Type B pancreatic cell (in vitro differentiated cells): ENCODE measurements at regions not wholly inside any gene's neighbourhood (a gene's known extent, or its start where the extent isn't known, plus 50 kb on each side); places are given as distances from the start of the nearest gene placed in this dataset.

Experiments used
- DNase-seq: peaks from one replicate; pipeline ENCODE4 v3.0.0; 2021; ENCODE audit warnings: mixed read lengths; ENCODE audit not compliant: unreplicated experiment; ENCODE audit errors: extremely low spot score
- H3K27ac Mint-ChIP-seq: 2 replicates; pipeline ENCODE4 v1.8.0; 2021; ENCODE audit warnings: mild to moderate bottlenecking, mixed read lengths
- H3K27me3 Mint-ChIP-seq: 2 replicates; pipeline ENCODE4 v1.8.0; 2021; ENCODE audit warnings: mixed read lengths
- H3K36me3 Mint-ChIP-seq: 2 replicates; pipeline ENCODE4 v1.8.0; 2021; ENCODE audit warnings: mixed read lengths
- H3K4me1 Mint-ChIP-seq: one replicate; pipeline ENCODE4 v1.8.0; 2021; ENCODE audit warnings: mixed read lengths; ENCODE audit not compliant: unreplicated experiment
- H3K4me3 Mint-ChIP-seq: 2 replicates; pipeline ENCODE4 v1.8.0; 2021; ENCODE audit warnings: mild to moderate bottlenecking, mixed read lengths
- H3K9me3 Mint-ChIP-seq: 2 replicates; pipeline ENCODE4 v1.8.0; 2021; ENCODE audit warnings: mixed read lengths
- TF ChIP-seq, protein P1 (sequence below): fragments of 200-600 bp; sonication (generic); conservative IDR thresholded peaks from 2 replicates; pipeline ENCODE4 v1.5.0; 2021; ENCODE audit warnings: antibody characterized with exemption, mild to moderate bottlenecking

DNA sequence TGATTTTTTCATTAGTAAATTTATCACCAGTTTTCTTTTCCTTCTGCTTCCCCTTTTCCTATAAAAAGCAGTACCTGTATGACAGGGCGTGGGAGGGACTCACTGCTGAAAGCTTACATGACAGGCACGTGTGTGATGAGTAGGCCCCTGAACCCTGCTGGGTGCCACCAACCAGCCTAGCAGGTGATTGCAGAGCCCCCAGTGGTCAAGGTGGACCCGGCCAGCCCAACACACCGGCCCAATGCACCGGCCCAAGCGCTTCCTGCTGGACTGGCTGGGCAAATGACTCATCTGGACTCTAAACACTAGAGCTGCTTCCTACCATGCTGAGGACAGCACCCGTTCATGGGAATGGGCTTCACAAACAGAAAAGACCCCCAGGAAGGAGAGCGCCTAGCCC, 89.8 kb upstream of the TMEM72 start:
- Mint-ChIP-seq H3K4me3 (no peak overlapping the region), H3K36me3 (no peaks in the 10 kb centered on the region), H3K27ac (no peak overlapping the region), H3K9me3 (no peaks in the 10 kb centered on the region), H3K27me3 (no peaks in the 10 kb centered on the region), H3K4me1 (no peaks in the 10 kb centered on the region)
- TF ChIP-seq, protein P1, sequence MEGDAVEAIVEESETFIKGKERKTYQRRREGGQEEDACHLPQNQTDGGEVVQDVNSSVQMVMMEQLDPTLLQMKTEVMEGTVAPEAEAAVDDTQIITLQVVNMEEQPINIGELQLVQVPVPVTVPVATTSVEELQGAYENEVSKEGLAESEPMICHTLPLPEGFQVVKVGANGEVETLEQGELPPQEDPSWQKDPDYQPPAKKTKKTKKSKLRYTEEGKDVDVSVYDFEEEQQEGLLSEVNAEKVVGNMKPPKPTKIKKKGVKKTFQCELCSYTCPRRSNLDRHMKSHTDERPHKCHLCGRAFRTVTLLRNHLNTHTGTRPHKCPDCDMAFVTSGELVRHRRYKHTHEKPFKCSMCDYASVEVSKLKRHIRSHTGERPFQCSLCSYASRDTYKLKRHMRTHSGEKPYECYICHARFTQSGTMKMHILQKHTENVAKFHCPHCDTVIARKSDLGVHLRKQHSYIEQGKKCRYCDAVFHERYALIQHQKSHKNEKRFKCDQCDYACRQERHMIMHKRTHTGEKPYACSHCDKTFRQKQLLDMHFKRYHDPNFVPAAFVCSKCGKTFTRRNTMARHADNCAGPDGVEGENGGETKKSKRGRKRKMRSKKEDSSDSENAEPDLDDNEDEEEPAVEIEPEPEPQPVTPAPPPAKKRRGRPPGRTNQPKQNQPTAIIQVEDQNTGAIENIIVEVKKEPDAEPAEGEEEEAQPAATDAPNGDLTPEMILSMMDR, result no peak
- no peak for DNase-seq

DNA sequence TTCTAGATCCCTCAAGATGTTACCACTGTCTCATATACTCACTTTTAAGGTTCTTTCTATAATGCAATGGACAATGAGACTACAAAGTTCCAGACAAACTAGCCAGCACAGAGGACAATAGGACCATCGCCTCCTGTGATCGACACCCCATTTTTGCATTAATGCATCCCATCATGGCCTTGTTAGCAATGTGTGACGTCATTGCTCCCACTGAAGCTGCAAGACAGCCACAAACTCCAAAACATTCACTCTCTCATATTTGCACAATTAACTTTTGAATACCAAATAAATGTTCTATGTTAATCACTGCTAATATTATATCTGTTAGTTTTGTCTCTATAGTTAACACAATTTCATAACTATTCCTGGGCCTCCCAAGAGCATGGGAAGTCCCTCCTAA, 88.8 kb upstream of the TMEM72 start:
- TF ChIP-seq, protein P1, result no peak
- H3K36me3 Mint-ChIP-seq, result no peaks in the 10 kb centered on the region
- no peak overlapping the region for H3K4me3 Mint-ChIP-seq
- DNase-seq, result no peak
- H3K4me1 Mint-ChIP-seq, result no peaks in the 10 kb centered on the region
- H3K27me3 Mint-ChIP-seq, result no peaks in the 10 kb centered on the region
- H3K9me3 Mint-ChIP-seq, result no peaks in the 10 kb centered on the region
- H3K27ac Mint-ChIP-seq, result no peak overlapping the region

DNA sequence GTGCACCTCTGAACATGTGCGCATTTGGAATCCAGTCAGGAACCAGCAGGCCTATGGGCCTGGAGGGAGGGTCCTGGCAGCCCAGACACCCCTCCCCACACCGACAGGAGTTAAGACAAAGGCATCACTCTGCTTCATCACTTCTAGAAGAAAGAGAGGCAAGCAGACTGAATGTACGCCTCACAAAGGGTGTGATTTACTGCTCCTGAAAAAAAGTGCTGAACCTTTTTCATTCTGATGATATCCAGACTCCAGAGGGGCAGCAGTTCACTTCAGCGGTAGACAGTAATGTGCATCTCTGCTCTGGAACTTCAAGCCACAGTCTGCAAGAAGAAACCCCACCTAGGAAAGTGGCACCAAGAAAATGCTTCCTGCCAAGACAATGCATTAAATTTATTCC, 88.2 kb upstream of the TMEM72 start:
- no peak overlapping the region for H3K4me3 Mint-ChIP-seq
- H3K27me3 Mint-ChIP-seq, result no peaks in the 10 kb centered on the region
- no peak overlapping the region for H3K27ac Mint-ChIP-seq
- no peak for DNase-seq
- peaks cover 3% of the 10 kb centered on the region for H3K4me1 Mint-ChIP-seq
- H3K9me3 Mint-ChIP-seq, result no peaks in the 10 kb centered on the region
- no peaks in the 10 kb centered on the region for H3K36me3 Mint-ChIP-seq
- TF ChIP-seq, protein P1, result no peak

DNA sequence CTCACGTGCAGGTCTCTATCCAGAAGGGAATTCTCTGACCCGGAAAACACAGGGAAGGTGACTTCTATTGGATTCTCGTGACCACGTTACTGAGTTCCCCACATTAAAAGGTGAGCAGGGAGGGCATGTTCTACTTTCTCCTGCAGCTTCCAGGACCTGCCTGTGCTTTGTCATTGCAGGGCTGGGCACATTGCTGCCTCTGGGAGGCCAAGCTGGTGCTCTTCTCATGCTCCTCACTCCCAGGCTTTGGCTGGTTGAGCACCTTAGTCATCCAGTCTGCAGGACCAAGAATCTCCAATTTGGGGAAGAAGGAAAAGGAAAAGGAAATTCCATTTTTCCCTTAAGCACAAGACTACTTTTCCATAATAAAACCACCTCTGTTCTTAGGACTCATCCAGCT, 86.5 kb upstream of the TMEM72 start:
- H3K36me3 Mint-ChIP-seq, result no peaks in the 10 kb centered on the region
- H3K4me1 Mint-ChIP-seq, result peaks cover 11% of the 10 kb centered on the region
- no peak for DNase-seq
- H3K4me3 Mint-ChIP-seq, result no peak overlapping the region
- no peak overlapping the region for H3K27ac Mint-ChIP-seq
- H3K9me3 Mint-ChIP-seq, result no peaks in the 10 kb centered on the region
- TF ChIP-seq, protein P1, result no peak
- H3K27me3 Mint-ChIP-seq, result no peaks in the 10 kb centered on the region

DNA sequence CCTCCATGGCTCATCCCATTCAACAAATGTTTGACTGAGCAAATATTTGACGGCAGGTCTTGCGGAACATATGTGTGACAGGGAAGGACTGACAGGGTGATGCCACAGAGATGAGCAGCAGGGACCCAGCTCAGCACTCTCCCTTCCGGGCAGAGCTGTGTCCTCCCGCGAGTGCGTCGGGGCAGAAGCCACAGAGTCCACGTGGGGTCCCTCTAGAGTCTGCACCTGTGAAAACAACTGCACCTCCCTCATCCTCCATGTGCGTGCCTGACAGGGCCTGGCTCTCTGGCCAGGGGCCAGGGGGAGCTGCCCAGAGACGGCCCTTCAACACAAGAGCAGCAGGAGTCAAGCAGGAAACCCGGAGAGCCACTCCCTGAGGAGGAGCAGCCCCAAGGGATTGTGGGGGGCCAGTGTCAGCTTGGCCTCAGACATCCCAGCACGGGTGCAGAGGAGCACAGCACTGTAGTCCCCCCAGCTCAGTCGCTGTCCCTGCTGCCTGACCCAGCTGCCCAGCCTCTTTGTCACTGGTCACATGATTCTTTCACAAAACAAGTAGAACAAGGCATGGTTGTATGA, 83.6 kb upstream of the TMEM72 start:
- no peak overlapping the region for H3K4me3 Mint-ChIP-seq
- H3K27ac Mint-ChIP-seq, result peak overlapping the region; percentile 28
- DNase-seq, result no peak
- peaks cover 14% of the 10 kb centered on the region for H3K4me1 Mint-ChIP-seq
- H3K27me3 Mint-ChIP-seq, result peaks cover 6% of the 10 kb centered on the region
- TF ChIP-seq, protein P1, result no peak
- H3K36me3 Mint-ChIP-seq, result no peaks in the 10 kb centered on the region
- H3K9me3 Mint-ChIP-seq, result no peaks in the 10 kb centered on the region
